CD14-positive monocyte (primary cell): ENCODE measurements at regions not wholly inside any gene's neighbourhood (a gene's known extent, or its start where the extent isn't known, plus 50 kb on each side); places are given as distances from the start of the nearest gene placed in this dataset.
A peak's percentile ranks its signal among the peaks of the same experiment; 100 is the strongest.

ENCODE experiments used
- DNase-seq, 3 donors: peaks; one replicate each; pipeline ENCODE4 v3.0.0-alpha.2; 2011 to 2022
- H2AFZ ChIP-seq: 2 replicates; pipeline ENCODE4 v1.6.0; 2012; ENCODE audit warnings: mild to moderate bottlenecking, low read depth, low read length, inconsistent platforms; ENCODE audit not compliant: insufficient read depth, poor library complexity, severe bottlenecking
- H3K27ac ChIP-seq, 2 donors: 1 replicate in 1 of 2; 2 replicates in 1 of 2; pipeline ENCODE4 v1.5.1; 2012 to 2013; ENCODE audit warnings: low read length in 2 of 2, control low read depth in 1 of 2, inconsistent platforms in 1 of 2, low read depth in 1 of 2, mild to moderate bottlenecking in 1 of 2
- H3K27me3 ChIP-seq, 2 donors: one replicate each; pipeline versions ENCODE4 v1.6.0 to v1.6.1; 2011 to 2013; ENCODE audit warnings: low read length in 2 of 2; ENCODE audit not compliant: control insufficient read depth in 2 of 2, insufficient read depth in 2 of 2
- H3K36me3 ChIP-seq, 2 donors: replicated peaks in 1 of 2; 1 replicate in 1 of 2; 2 replicates in 1 of 2; pipeline versions ENCODE4 v1.5.1 to v1.6.1; 2012 to 2013; ENCODE audit warnings: low read length in 2 of 2, control low read depth in 1 of 2, inconsistent platforms in 1 of 2, mild to moderate bottlenecking in 1 of 2; ENCODE audit not compliant: insufficient read depth in 2 of 2, control insufficient read depth in 1 of 2
- H3K4me1 ChIP-seq, 2 donors: 1 replicate in 1 of 2; 2 replicates in 1 of 2; pipeline versions ENCODE4 v1.5.1 to v1.6.1; 2012 to 2013; ENCODE audit warnings: low read length in 2 of 2, control low read depth in 1 of 2, inconsistent platforms in 1 of 2, mild to moderate bottlenecking in 1 of 2, moderate library complexity in 1 of 2; ENCODE audit not compliant: insufficient read depth in 2 of 2, control insufficient read depth in 1 of 2
- H3K4me2 ChIP-seq: replicated peaks from 2 replicates; pipeline ENCODE3; 2012; ENCODE audit warnings: low read length, moderate library complexity, mild to moderate bottlenecking; ENCODE audit not compliant: poor library complexity, severe bottlenecking; ENCODE audit errors: extremely low read depth
- H3K4me3 ChIP-seq, 3 experiments: fragments of 200-600 bp in 1 of 3; sonication (generic) in 1 of 3; replicated peaks in 1 of 3; 1 replicate in 2 of 3; 2 replicates in 1 of 3; pipeline ENCODE4 v1.5.1; 2011 to 2013; ENCODE audit warnings: low read length in 3 of 3, mild to moderate bottlenecking in 3 of 3, control low read depth in 2 of 3, low read depth in 2 of 3, inconsistent platforms in 1 of 3, moderate library complexity in 1 of 3
- H3K79me2 ChIP-seq: 2 replicates; pipeline ENCODE4 v1.6.0; 2012; ENCODE audit warnings: mild to moderate bottlenecking, control low read depth, inconsistent platforms, low read length, moderate library complexity; ENCODE audit not compliant: insufficient read depth
- H3K9ac ChIP-seq: 2 replicates; pipeline ENCODE4 v1.6.0; 2017; ENCODE audit warnings: low read length, mild to moderate bottlenecking; ENCODE audit not compliant: insufficient read depth, poor library complexity, severe bottlenecking
- H3K9me3 ChIP-seq, 2 donors: replicated peaks in 1 of 2; 1 replicate in 1 of 2; 2 replicates in 1 of 2; pipeline versions ENCODE4 v1.5.1 to v1.6.1; 2012 to 2013; ENCODE audit warnings: low read length in 2 of 2, control low read depth in 1 of 2; ENCODE audit not compliant: control insufficient read depth in 1 of 2, insufficient read depth in 1 of 2
- H4K20me1 ChIP-seq: 2 replicates; pipeline ENCODE4 v1.6.0; 2012; ENCODE audit warnings: mild to moderate bottlenecking, low read length, control low read depth, moderate library complexity; ENCODE audit not compliant: insufficient read depth
- H3K27ac Mint-ChIP-seq, 7 donors: one replicate each; pipeline ENCODE4 v1.8.0; 2020; ENCODE audit warnings: mild to moderate bottlenecking in 7 of 7, mixed read lengths in 7 of 7, moderate library complexity in 6 of 7, inconsistent platforms in 2 of 7
- H3K27me3 Mint-ChIP-seq, 3 donors: one replicate each; pipeline ENCODE4 v1.8.0; 2021 to 2022; ENCODE audit warnings: low read depth in 3 of 3, mild to moderate bottlenecking in 3 of 3, mixed read lengths in 3 of 3, moderate library complexity in 3 of 3, inconsistent platforms in 1 of 3
- H3K36me3 Mint-ChIP-seq, 2 donors: one replicate each; pipeline ENCODE4 v1.8.0; 2020; ENCODE audit warnings: mixed read lengths in 2 of 2, inconsistent platforms in 1 of 2, mild to moderate bottlenecking in 1 of 2
- H3K4me1 Mint-ChIP-seq: one replicate; pipeline ENCODE4 v1.8.0; 2020; ENCODE audit warnings: mild to moderate bottlenecking, mixed read lengths
- H3K4me3 Mint-ChIP-seq, 2 donors: one replicate each; pipeline ENCODE4 v1.8.0; 2020; ENCODE audit warnings: mild to moderate bottlenecking in 2 of 2, mixed read lengths in 2 of 2, moderate library complexity in 1 of 2
- H3K9me3 Mint-ChIP-seq, 7 donors: one replicate each; pipeline ENCODE4 v1.8.0; 2020 to 2022; ENCODE audit warnings: mixed read lengths in 7 of 7, mild to moderate bottlenecking in 6 of 7, moderate library complexity in 6 of 7, inconsistent platforms in 2 of 7
- CTCF ChIP-seq: fragments of 200-600 bp; IDR thresholded peaks from one replicate; pipeline ENCODE4 v1.8.0; 2022; ENCODE audit warnings: antibody characterized with exemption, mild to moderate bottlenecking
- WGBS: methylation state at CpG from one replicate; pipeline ENCODE4 v1.1.5; 2013; ENCODE audit warnings: missing lambda C conversion rate; ENCODE audit not compliant: insufficient coverage; 5-methylcytosine and 5-hydroxymethylcytosine counted together
- intact Hi-C, 2 donors: fragments of 100-400 bp; cut with micrococcal nuclease; formaldehyde crosslinking; loops; one replicate each; pipeline versions ENCODE4 v1.15.0 to v1.15.1; 2023

GRCh38 chrX:9271789-9272525 lies 192.9 kb upstream of the TBL1X start:
- no peak overlapping the region for H3K9ac ChIP-seq
- intact Hi-C loops: loop anchor here in 1 of 2 donors (10.0 kb wide), 1 partner anchor 83 kb away; no protein-coding TSS in a partner anchor
- Mint-ChIP-seq H3K27me3 (peaks cover 0 to 25% (median 2%) of the 10 kb centered on the region in 3 donors), H3K4me1 (no peaks in the 10 kb centered on the region), H3K4me3 (no peak overlapping the region), H3K27ac (peak overlapping the region in 1 of 7 donors; percentile 3), H3K9me3 (peaks cover 2 to 16% (median 12%) of the 10 kb centered on the region in 7 donors), H3K36me3 (no peaks in the 10 kb centered on the region)
- H3K79me2 ChIP-seq: no peaks in the 10 kb centered on the region
- DNase-seq: no peak
- no peak overlapping the region for H3K4me2 ChIP-seq
- no peak overlapping the region for H2AFZ ChIP-seq
- H3K9me3 ChIP-seq: peaks cover 0 to 12% of the 10 kb centered on the region in 2 donors
- no peak overlapping the region for H3K27ac ChIP-seq
- no peaks in the 10 kb centered on the region for H3K36me3 ChIP-seq
- 100% methylated on average over 2 of the region's 13 CpGs for WGBS
- TF ChIP-seq CTCF: no peak
- peaks cover 0 to 6% of the 10 kb centered on the region in 2 donors for H3K27me3 ChIP-seq
- H4K20me1 ChIP-seq: no peaks in the 10 kb centered on the region
- no peak overlapping the region for H3K4me3 ChIP-seq
- H3K4me1 ChIP-seq: no peaks in the 10 kb centered on the region

- Histone ChIP-seq H3K4me3 (no peak overlapping the region), H3K36me3 (no peaks in the 10 kb centered on the region), H3K4me2 (no peak overlapping the region), H3K9ac (no peak overlapping the region), H4K20me1 (no peaks in the 10 kb centered on the region), H3K79me2 (no peaks in the 10 kb centered on the region), H3K27ac (peak overlapping the region in 1 of 2 donors; percentile 55), H2AFZ (no peak overlapping the region), H3K4me1 (peaks cover 6% of the 10 kb centered on the region in 2 donors), H3K9me3 (peaks cover 0 to 12% of the 10 kb centered on the region in 2 donors), H3K27me3 (peaks cover 0 to 4% of the 10 kb centered on the region in 2 donors)
- Mint-ChIP-seq H3K27me3 (peaks cover 0 to 29% (median 2%) of the 10 kb centered on the region in 3 donors), H3K36me3 (no peaks in the 10 kb centered on the region), H3K4me3 (no peak overlapping the region), H3K4me1 (peaks cover 5% of the 10 kb centered on the region), H3K9me3 (peaks cover 2 to 18% (median 12%) of the 10 kb centered on the region in 7 donors), H3K27ac (peak overlapping the region in 5 of 7 donors; percentile 47 to 86 (median 71))
- intact Hi-C loops: loop anchor here in 1 of 2 donors (10.0 kb wide), 1 partner anchor 81 kb away; no protein-coding TSS in a partner anchor
- WGBS: 33% methylated on average over 1 of the region's 1 CpG
- TF ChIP-seq CTCF: no peak
- no peak for DNase-seq
Measured at GRCh38 chrX:9273744-9274143, 191.1 kb upstream of the TBL1X start.
